B cell (primary cell): ENCODE measurements at regions not wholly inside any gene's neighbourhood (a gene's known extent, or its start where the extent isn't known, plus 50 kb on each side); places are given as distances from the start of the nearest gene placed in this dataset.

Source experiments
- ATAC-seq: fragments of 200-7000 bp; cut with Tn5 transposase; one replicate; pipeline ENCODE4 v1.10.0; 2021; ENCODE audit warnings: low read depth, mild to moderate bottlenecking, moderate number of reproducible peaks, moderate library complexity
- CTCF ChIA-PET: fragments of 350-600 bp; sonication (Branson Sonifier 250); formaldehyde crosslinking; loops from one replicate; lab custom pipeline; 2021; ENCODE audit warnings: antibody characterized with exemption, inconsistent platforms; lab: Charles Lee
- POLR2A ChIA-PET: fragments of 350-600 bp; sonication (Branson Sonifier 250); formaldehyde crosslinking; loops from one replicate; lab custom pipeline; 2021; ENCODE audit warnings: antibody characterized with exemption; lab: Charles Lee
- DNase-seq: peaks from one replicate; pipeline ENCODE4 v3.0.0; 2013
- H2AFZ ChIP-seq: 2 replicates; pipeline ENCODE4 v1.6.1; 2012; ENCODE audit warnings: mild to moderate bottlenecking, low read depth, low read length; ENCODE audit not compliant: insufficient read depth, poor library complexity, severe bottlenecking
- H3K27ac ChIP-seq, 2 donors: 1 replicate in 1 of 2; 2 replicates in 1 of 2; pipeline ENCODE4 v1.5.1; 2012 to 2013; ENCODE audit warnings: low read length in 2 of 2, mild to moderate bottlenecking in 2 of 2, moderate library complexity in 1 of 2
- H3K27me3 ChIP-seq, 4 experiments: fragments of 200-600 bp in 1 of 4; sonication (generic) in 1 of 4; replicated peaks in 1 of 4; 1 replicate in 2 of 4; 2 replicates in 2 of 4; pipeline versions ENCODE4 v1.6.1 to v1.7.0; 2013 to 2016; ENCODE audit warnings: low read length in 3 of 4, mild to moderate bottlenecking in 2 of 4, mixed read lengths in 1 of 4, moderate library complexity in 1 of 4; ENCODE audit not compliant: insufficient read depth in 4 of 4, control insufficient read depth in 3 of 4; ENCODE audit errors: control extremely low read depth in 1 of 4
- H3K36me3 ChIP-seq, 2 experiments: replicated peaks in 1 of 2; 1 replicate in 1 of 2; 2 replicates in 1 of 2; pipeline versions ENCODE4 v1.6.1 to v1.7.1; 2013; ENCODE audit warnings: low read length in 1 of 2; ENCODE audit not compliant: insufficient read depth in 2 of 2, control insufficient read depth in 1 of 2; ENCODE audit errors: control extremely low read depth in 1 of 2, extremely low read depth in 1 of 2
- H3K4me1 ChIP-seq, 2 donors: fragments of 200-600 bp in 1 of 2; sonication (generic) in 1 of 2; 1 replicate in 1 of 2; 2 replicates in 1 of 2; pipeline versions ENCODE4 v1.5.1 to v1.6.1; 2013 to 2017; ENCODE audit warnings: low read length in 2 of 2; ENCODE audit not compliant: control insufficient read depth in 2 of 2, insufficient read depth in 2 of 2
- H3K4me2 ChIP-seq: replicated peaks from 2 replicates; pipeline ENCODE3; 2012; ENCODE audit warnings: mild to moderate bottlenecking, low read depth, low read length; ENCODE audit not compliant: poor library complexity, severe bottlenecking
- H3K4me3 ChIP-seq, 5 experiments: fragments of 200-600 bp in 1 of 5; sonication (generic) in 1 of 5; 1 replicate in 3 of 5; 2 replicates in 2 of 5; pipeline versions ENCODE4 v1.5.1 to v1.7.0; 2011 to 2016; ENCODE audit warnings: low read length in 4 of 5, mild to moderate bottlenecking in 4 of 5, low read depth in 2 of 5, control low read depth in 1 of 5, moderate library complexity in 1 of 5; ENCODE audit not compliant: insufficient read depth in 1 of 5; ENCODE audit errors: control extremely low read depth in 1 of 5, extremely low read depth in 1 of 5
- H3K79me2 ChIP-seq: fragments of 200-600 bp; sonication (generic); one replicate; pipeline ENCODE4 v1.6.0; 2016; ENCODE audit warnings: low read length; ENCODE audit not compliant: control insufficient read depth, insufficient read depth
- H3K9ac ChIP-seq: fragments of 200-600 bp; sonication (generic); 2 replicates; pipeline ENCODE4 v1.6.1; 2017; ENCODE audit warnings: mild to moderate bottlenecking, low read length, moderate library complexity
- H3K9me3 ChIP-seq, 3 donors: one replicate each; pipeline versions ENCODE4 v1.6.1 to v1.7.1; 2013; ENCODE audit warnings: low read length in 2 of 3; ENCODE audit not compliant: control insufficient read depth in 2 of 3, insufficient read depth in 1 of 3; ENCODE audit errors: control extremely low read depth in 1 of 3
- H4K20me1 ChIP-seq: 2 replicates; pipeline ENCODE4 v1.6.0; 2012; ENCODE audit warnings: mild to moderate bottlenecking, low read length; ENCODE audit not compliant: insufficient read depth, control insufficient read depth, poor library complexity, severe bottlenecking
- H3K27ac Mint-ChIP-seq: one replicate; pipeline ENCODE4 v1.8.0; 2021; ENCODE audit warnings: mixed read lengths
- H3K27me3 Mint-ChIP-seq: one replicate; pipeline ENCODE4 v1.8.0; 2021; ENCODE audit warnings: mixed read lengths
- H3K4me1 Mint-ChIP-seq: one replicate; pipeline ENCODE4 v1.8.0; 2021; ENCODE audit warnings: mixed read lengths
- H3K4me3 Mint-ChIP-seq: one replicate; pipeline ENCODE4 v1.8.0; 2021; ENCODE audit warnings: mixed read lengths
- H3K9me3 Mint-ChIP-seq: one replicate; pipeline ENCODE4 v1.8.0; 2022; ENCODE audit warnings: mixed read lengths; ENCODE audit not compliant: insufficient read depth
- EZH2 ChIP-seq: IDR thresholded peaks from 2 replicates; pipeline ENCODE4 v1.6.1; 2012; ENCODE audit warnings: borderline replicate concordance, low read depth, mild to moderate bottlenecking, moderate library complexity, low read length; ENCODE audit not compliant: insufficient read depth, poor library complexity, severe bottlenecking
- WGBS: methylation state at CpG from one replicate; pipeline ENCODE4 v1.1.5; 2013; ENCODE audit warnings: missing lambda C conversion rate; ENCODE audit not compliant: insufficient coverage; 5-methylcytosine and 5-hydroxymethylcytosine counted together
- intact Hi-C: fragments of 100-400 bp; cut with micrococcal nuclease; formaldehyde crosslinking; loops from one replicate; pipeline ENCODE4 v1.10.0; 2022
- TF ChIP-seq, protein P1 (sequence below): fragments of 200-600 bp; IDR thresholded peaks from one replicate; pipeline ENCODE4 v1.8.0; 2022; ENCODE audit warnings: antibody characterized with exemption, mild to moderate bottlenecking

- no peaks in the 10 kb centered on the region for H4K20me1 ChIP-seq
- DNase-seq (no peak), ATAC-seq (no peak)
- H3K9me3 ChIP-seq = no peaks in the 10 kb centered on the region
- no peaks in the 10 kb centered on the region for H3K9me3 Mint-ChIP-seq
- H3K27me3 ChIP-seq = no peaks in the 10 kb centered on the region
- no CpG with 5 or more reads among the region's 2 CpGs for WGBS
- H3K4me3 ChIP-seq = no peak overlapping the region
- TF ChIP-seq EZH2 = no peak
- TF ChIP-seq, protein P1, sequence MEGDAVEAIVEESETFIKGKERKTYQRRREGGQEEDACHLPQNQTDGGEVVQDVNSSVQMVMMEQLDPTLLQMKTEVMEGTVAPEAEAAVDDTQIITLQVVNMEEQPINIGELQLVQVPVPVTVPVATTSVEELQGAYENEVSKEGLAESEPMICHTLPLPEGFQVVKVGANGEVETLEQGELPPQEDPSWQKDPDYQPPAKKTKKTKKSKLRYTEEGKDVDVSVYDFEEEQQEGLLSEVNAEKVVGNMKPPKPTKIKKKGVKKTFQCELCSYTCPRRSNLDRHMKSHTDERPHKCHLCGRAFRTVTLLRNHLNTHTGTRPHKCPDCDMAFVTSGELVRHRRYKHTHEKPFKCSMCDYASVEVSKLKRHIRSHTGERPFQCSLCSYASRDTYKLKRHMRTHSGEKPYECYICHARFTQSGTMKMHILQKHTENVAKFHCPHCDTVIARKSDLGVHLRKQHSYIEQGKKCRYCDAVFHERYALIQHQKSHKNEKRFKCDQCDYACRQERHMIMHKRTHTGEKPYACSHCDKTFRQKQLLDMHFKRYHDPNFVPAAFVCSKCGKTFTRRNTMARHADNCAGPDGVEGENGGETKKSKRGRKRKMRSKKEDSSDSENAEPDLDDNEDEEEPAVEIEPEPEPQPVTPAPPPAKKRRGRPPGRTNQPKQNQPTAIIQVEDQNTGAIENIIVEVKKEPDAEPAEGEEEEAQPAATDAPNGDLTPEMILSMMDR = no peak
- ChIA-PET CTCF (no interaction called here), POLR2A (no interaction called here)
- no peak overlapping the region for H3K27ac Mint-ChIP-seq
- no peak overlapping the region for H3K27ac ChIP-seq
- H3K36me3 ChIP-seq = no peaks in the 10 kb centered on the region
- H3K4me3 Mint-ChIP-seq = no peak overlapping the region
- no peaks in the 10 kb centered on the region for H3K79me2 ChIP-seq
- intact Hi-C loops = no loop called here
- no peak overlapping the region for H3K9ac ChIP-seq
- H3K27me3 Mint-ChIP-seq = no peaks in the 10 kb centered on the region
- H3K4me2 ChIP-seq = no peak overlapping the region
- no peak overlapping the region for H2AFZ ChIP-seq
- no peaks in the 10 kb centered on the region for H3K4me1 ChIP-seq
- H3K4me1 Mint-ChIP-seq = no peaks in the 10 kb centered on the region
These were observed 296.3 kb downstream of the KLF5 start for GRCh38 chr13:73355134-73355533.

DNA sequence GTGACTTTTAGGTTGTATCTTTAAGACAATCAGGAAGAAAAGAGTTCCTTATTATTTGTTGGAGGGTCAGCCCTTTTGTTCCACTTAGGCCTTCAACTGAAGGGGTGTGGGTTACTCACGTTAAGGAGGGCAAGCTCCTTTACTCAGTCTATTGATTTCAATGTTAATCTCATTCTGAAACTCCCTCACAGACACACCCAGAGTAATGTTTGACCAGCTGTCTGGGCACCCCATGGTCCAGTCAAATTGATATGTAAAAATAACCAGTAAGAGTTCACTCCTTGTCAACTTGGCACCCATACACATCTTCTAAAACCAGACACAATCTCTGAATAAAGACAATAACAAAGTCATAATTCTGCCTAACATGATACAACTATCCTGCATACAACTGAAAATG is 292.9 kb downstream of the KLF5 start:
- Histone ChIP-seq H4K20me1 (no peaks in the 10 kb centered on the region), H3K4me1 (no peaks in the 10 kb centered on the region), H3K27ac (no peak overlapping the region), H3K9ac (no peak overlapping the region), H3K4me3 (no peak overlapping the region), H2AFZ (no peak overlapping the region), H3K36me3 (no peaks in the 10 kb centered on the region), H3K27me3 (no peaks in the 10 kb centered on the region), H3K9me3 (peaks cover 0 to 1% (median 0%) of the 10 kb centered on the region in 3 donors), H3K79me2 (no peaks in the 10 kb centered on the region), H3K4me2 (no peak overlapping the region)
- Mint-ChIP-seq H3K9me3 (no peaks in the 10 kb centered on the region), H3K27me3 (peaks cover 4% of the 10 kb centered on the region), H3K4me3 (no peak overlapping the region), H3K4me1 (no peaks in the 10 kb centered on the region), H3K27ac (no peak overlapping the region)
- ATAC-seq (no peak), DNase-seq (no peak)
- TF ChIP-seq EZH2 = no peak
- TF ChIP-seq, protein P1 = no peak
- WGBS = no CpG with 5 or more reads among the region's 1 CpG
- ChIA-PET POLR2A (no interaction called here), CTCF (no interaction called here)
- intact Hi-C loops = no loop called here
